ENCODE measurements at regions not wholly inside any gene's neighbourhood (a gene's known extent, or its start where the extent isn't known, plus 50 kb on each side); places are given as distances from the start of the nearest gene placed in this dataset.

- Histone ChIP-seq H3K9me2 (replicated peaks; ENCODE audit: insufficient read depth, low read length) (no peaks in the 10 kb centered on the region), H3K27ac (ENCODE audit: low read depth, low read length) (no peak overlapping the region), H3F3A (ENCODE audit: insufficient read depth) (no peaks in the 10 kb centered on the region), H3K4me2 (ENCODE audit: low read depth, low read length, poor library complexity, severe bottlenecking) (no peak overlapping the region), H3K27me3 (ENCODE audit: low read length) (no peaks in the 10 kb centered on the region), H3K36me3 (ENCODE audit: low read length) (no peaks in the 10 kb centered on the region), H3K9me3 (ENCODE audit: insufficient read depth, low read length) (no peaks in the 10 kb centered on the region), H3K4me3 (ENCODE audit: insufficient read depth, low read length, poor library complexity, severe bottlenecking) (no peak overlapping the region), H3K79me2 (ENCODE audit: insufficient read depth, low read length) (no peaks in the 10 kb centered on the region), H2AFZ (ENCODE audit: low read depth, low read length, severe bottlenecking) (no peak overlapping the region), H3K9ac (ENCODE audit: low read length) (no peak overlapping the region), H4K20me1 (ENCODE audit: low read depth, low read length) (no peaks in the 10 kb centered on the region)
- TF ChIP-seq, protein P1, sequence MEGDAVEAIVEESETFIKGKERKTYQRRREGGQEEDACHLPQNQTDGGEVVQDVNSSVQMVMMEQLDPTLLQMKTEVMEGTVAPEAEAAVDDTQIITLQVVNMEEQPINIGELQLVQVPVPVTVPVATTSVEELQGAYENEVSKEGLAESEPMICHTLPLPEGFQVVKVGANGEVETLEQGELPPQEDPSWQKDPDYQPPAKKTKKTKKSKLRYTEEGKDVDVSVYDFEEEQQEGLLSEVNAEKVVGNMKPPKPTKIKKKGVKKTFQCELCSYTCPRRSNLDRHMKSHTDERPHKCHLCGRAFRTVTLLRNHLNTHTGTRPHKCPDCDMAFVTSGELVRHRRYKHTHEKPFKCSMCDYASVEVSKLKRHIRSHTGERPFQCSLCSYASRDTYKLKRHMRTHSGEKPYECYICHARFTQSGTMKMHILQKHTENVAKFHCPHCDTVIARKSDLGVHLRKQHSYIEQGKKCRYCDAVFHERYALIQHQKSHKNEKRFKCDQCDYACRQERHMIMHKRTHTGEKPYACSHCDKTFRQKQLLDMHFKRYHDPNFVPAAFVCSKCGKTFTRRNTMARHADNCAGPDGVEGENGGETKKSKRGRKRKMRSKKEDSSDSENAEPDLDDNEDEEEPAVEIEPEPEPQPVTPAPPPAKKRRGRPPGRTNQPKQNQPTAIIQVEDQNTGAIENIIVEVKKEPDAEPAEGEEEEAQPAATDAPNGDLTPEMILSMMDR (IDR thresholded peaks at IDR 0.05; ENCODE audit: insufficient read depth, low read length, poor library complexity, severe bottlenecking) = no peak
Measured at GRCh38 chr1:114218361-114219171, 64.9 kb upstream of the SYT6 start.

DNA sequence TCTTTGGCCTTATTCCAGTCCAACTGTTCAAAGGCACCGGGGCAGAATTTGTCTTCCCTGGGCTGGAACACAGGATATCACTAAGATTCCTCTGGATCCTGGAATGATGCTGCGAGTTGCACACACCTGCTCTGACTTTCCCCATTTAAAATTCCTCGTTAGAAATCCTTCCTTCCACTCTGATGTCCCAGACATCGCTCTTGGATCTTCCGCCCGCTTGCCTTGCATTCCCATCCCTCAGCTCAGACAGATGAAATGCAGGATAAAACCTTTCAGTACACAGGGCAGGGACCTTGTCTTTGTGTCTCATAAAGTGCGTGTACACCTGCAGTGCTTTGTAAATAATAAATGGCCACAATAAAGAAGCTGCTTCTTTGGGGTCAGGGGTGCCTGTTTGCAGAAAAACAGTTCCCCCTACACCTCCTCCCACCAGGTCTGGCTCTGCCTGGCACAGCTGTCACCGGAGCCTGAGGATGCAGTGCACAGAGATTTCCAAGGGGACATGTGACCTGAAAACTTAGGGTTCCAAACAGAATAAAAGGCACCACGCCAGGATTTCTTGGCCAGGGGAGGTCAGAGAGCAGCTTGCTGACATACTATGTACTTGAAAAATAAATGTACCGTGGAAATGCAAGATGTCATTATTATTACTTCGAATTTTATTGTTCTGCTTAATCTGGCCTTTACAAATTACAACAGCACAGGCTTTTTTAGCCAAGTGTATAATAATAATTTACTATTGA, 62.9 kb upstream of the SYT6 start:
- Histone ChIP-seq H3F3A (ENCODE audit: insufficient read depth) (no peaks in the 10 kb centered on the region), H3K9me3 (ENCODE audit: insufficient read depth, low read length) (no peaks in the 10 kb centered on the region), H3K36me3 (ENCODE audit: low read length) (no peaks in the 10 kb centered on the region), H3K9ac (ENCODE audit: low read length) (no peak overlapping the region), H3K4me2 (ENCODE audit: low read depth, low read length, poor library complexity, severe bottlenecking) (no peak overlapping the region), H3K27me3 (ENCODE audit: low read length) (no peaks in the 10 kb centered on the region), H2AFZ (ENCODE audit: low read depth, low read length, severe bottlenecking) (no peak overlapping the region), H3K9me2 (replicated peaks; ENCODE audit: insufficient read depth, low read length) (no peaks in the 10 kb centered on the region), H4K20me1 (ENCODE audit: low read depth, low read length) (no peaks in the 10 kb centered on the region), H3K79me2 (ENCODE audit: insufficient read depth, low read length) (no peaks in the 10 kb centered on the region), H3K27ac (ENCODE audit: low read depth, low read length) (no peak overlapping the region), H3K4me3 (ENCODE audit: insufficient read depth, low read length, poor library complexity, severe bottlenecking) (no peak overlapping the region)
- no peak for TF ChIP-seq EZH2phosphoT487 (conservative IDR thresholded peaks at IDR 0.05; ENCODE audit: low read length)
- TF ChIP-seq, protein P1 (IDR thresholded peaks at IDR 0.05; ENCODE audit: insufficient read depth, low read length, poor library complexity, severe bottlenecking) = no peak

DNA sequence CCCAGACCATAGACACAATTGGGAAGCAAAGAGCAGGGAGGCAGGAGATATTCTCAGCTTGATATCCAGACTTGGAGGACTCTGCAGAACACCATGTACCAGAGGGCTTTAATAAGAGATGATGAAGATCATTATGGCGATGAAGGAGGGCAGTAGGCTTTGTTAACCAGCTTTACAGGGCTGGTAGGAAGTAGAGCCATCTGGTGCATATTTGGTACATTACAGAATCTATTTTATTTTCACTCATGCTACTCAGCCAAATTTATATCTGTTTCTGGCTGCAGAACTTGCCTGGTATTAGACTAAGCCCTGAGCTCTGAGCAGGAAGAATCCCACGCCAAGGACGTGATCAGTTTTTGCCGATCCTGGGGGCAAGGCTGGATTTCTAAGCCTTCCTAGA, 61.8 kb upstream of the SYT6 start:
- H3K27ac ChIP-seq (ENCODE audit: low read depth, low read length) = no peak overlapping the region
- no peaks in the 10 kb centered on the region for H3F3A ChIP-seq (ENCODE audit: insufficient read depth)
- H3K27me3 ChIP-seq (ENCODE audit: low read length) = no peaks in the 10 kb centered on the region
- no peak overlapping the region for H3K9ac ChIP-seq (ENCODE audit: low read length)
- H3K79me2 ChIP-seq (ENCODE audit: insufficient read depth, low read length) = no peaks in the 10 kb centered on the region
- H3K9me2 ChIP-seq (replicated peaks; ENCODE audit: insufficient read depth, low read length) = no peaks in the 10 kb centered on the region
- no peaks in the 10 kb centered on the region for H3K9me3 ChIP-seq (ENCODE audit: insufficient read depth, low read length)
- TF ChIP-seq EZH2phosphoT487 (conservative IDR thresholded peaks at IDR 0.05; ENCODE audit: low read length) = no peak
- TF ChIP-seq, protein P1 (IDR thresholded peaks at IDR 0.05; ENCODE audit: insufficient read depth, low read length, poor library complexity, severe bottlenecking) = no peak
- H3K4me2 ChIP-seq (ENCODE audit: low read depth, low read length, poor library complexity, severe bottlenecking) = no peak overlapping the region
- no peaks in the 10 kb centered on the region for H4K20me1 ChIP-seq (ENCODE audit: low read depth, low read length)
- H3K36me3 ChIP-seq (ENCODE audit: low read length) = no peaks in the 10 kb centered on the region
- H2AFZ ChIP-seq (ENCODE audit: low read depth, low read length, severe bottlenecking) = no peak overlapping the region
- no peak overlapping the region for H3K4me3 ChIP-seq (ENCODE audit: insufficient read depth, low read length, poor library complexity, severe bottlenecking)

Measured in SU-DHL-6 (cell line).